ENCODE measurements at regions not wholly inside any gene's neighbourhood (a gene's known extent, or its start where the extent isn't known, plus 50 kb on each side); places are given as distances from the start of the nearest gene placed in this dataset.
"Not testable (repeated sequence)": the region's sequence is repeated elsewhere in the genome, so short reads cannot be mapped to it uniquely, and the experiment has no call there.

DNA sequence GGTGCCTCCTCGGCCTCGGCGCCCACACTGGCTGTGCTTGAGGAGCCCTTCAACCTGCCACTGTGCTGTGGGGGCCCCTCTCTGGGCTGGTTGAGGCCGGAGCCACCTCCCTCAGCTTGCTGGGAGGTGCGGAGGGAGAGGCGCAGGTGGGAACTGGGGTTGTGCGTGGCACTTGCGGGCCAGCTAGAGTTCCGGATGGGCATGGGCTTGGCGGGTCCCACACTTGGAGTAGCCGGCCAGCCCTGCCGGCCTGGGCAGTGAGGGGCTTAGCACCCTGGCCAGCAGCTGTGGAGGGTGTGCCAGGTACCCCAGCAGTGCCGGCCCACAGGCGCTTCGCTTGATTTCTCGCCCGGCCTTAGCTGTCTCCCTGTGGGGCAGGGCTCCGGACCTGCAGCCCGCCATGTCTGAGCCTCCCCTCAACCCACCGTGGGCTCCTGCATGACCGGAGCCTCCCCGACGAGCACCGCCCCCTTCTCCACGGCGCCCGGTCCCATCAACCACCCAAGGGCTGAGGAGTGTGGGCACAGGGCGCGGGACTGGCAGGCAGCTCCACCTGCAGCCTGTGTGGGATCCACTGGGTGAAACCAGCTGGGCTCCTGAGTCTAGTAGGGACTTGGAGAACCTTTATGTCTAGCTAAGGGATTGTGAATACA lies 723.8 kb downstream of the DIAPH3 start:
- H3K27me3 ChIP-seq (ENCODE audit: insufficient read depth, low read depth), result no peaks in the 10 kb centered on the region
- ChIA-PET POLR2A (ENCODE audit: unreplicated experiment) (interaction anchor here (0.6 kb wide), 1 partner anchor 126 kb away, joined by 6 read pairs; no protein-coding TSS in a partner anchor), CTCF (no interaction called here)
- no peak overlapping the region for H3K27ac ChIP-seq
- no peaks in the 10 kb centered on the region for H4K20me1 ChIP-seq (ENCODE audit: insufficient read depth)
- no peaks in the 10 kb centered on the region for H3F3A ChIP-seq (ENCODE audit: insufficient read depth, low read depth)
- BruUV-seq (replicated peaks), result no TSS peak
- H2AFZ ChIP-seq, result no peak overlapping the region
- DNase-seq, result no peak
- H3K36me3 ChIP-seq (ENCODE audit: low read depth), result no peaks in the 10 kb centered on the region
- TF ChIP-seq, protein P1, sequence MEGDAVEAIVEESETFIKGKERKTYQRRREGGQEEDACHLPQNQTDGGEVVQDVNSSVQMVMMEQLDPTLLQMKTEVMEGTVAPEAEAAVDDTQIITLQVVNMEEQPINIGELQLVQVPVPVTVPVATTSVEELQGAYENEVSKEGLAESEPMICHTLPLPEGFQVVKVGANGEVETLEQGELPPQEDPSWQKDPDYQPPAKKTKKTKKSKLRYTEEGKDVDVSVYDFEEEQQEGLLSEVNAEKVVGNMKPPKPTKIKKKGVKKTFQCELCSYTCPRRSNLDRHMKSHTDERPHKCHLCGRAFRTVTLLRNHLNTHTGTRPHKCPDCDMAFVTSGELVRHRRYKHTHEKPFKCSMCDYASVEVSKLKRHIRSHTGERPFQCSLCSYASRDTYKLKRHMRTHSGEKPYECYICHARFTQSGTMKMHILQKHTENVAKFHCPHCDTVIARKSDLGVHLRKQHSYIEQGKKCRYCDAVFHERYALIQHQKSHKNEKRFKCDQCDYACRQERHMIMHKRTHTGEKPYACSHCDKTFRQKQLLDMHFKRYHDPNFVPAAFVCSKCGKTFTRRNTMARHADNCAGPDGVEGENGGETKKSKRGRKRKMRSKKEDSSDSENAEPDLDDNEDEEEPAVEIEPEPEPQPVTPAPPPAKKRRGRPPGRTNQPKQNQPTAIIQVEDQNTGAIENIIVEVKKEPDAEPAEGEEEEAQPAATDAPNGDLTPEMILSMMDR (conservative IDR thresholded peaks at IDR 0.05), result no peak
- no peak for TF ChIP-seq EZH2 (IDR thresholded peaks at IDR 0.05; ENCODE audit: low read depth)
- intact Hi-C loops (cut with micrococcal nuclease; ENCODE audit: unreplicated experiment), result no loop called here
- no peak overlapping the region for H3K4me3 ChIP-seq
- H3K4me1 ChIP-seq (replicated peaks; ENCODE audit: insufficient read depth), result no peaks in the 10 kb centered on the region
- H3K79me2 ChIP-seq (ENCODE audit: low read depth), result no peaks in the 10 kb centered on the region
- no peak overlapping the region for H3K4me2 ChIP-seq
- H3K9me3 ChIP-seq (ENCODE audit: insufficient read depth, low read depth), result no peaks in the 10 kb centered on the region
- no peaks in the 10 kb centered on the region for H3K9me2 ChIP-seq (ENCODE audit: insufficient read depth)

DNA sequence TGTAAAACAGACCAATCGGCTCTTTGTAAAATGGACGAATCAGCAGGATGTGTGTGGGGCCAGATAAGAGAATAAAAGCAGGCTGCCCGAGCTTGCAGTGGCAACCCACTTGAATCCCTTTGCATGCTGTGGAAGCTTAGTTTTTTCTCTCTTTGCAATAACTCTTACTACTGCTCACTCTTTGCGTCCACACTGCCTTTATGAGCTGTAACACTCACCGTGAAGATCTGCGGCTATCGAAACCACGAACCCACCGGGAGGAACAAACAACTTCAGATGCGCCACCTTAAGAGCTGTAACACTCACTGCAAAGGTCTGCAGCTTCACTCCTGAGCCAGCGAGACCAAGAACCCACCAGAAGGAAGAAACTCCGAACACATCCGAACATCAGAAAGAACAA lies 722.7 kb downstream of the DIAPH3 start:
- H3K9me3 ChIP-seq (ENCODE audit: insufficient read depth, low read depth); intact Hi-C loops (cut with micrococcal nuclease; ENCODE audit: unreplicated experiment); DNase-seq; H4K20me1 ChIP-seq (ENCODE audit: insufficient read depth); H3K9me2 ChIP-seq (ENCODE audit: insufficient read depth); H3K4me3 ChIP-seq; H3K4me2 ChIP-seq; H3K27me3 ChIP-seq (ENCODE audit: insufficient read depth, low read depth); H2AFZ ChIP-seq; CTCF ChIA-PET; H3K79me2 ChIP-seq (ENCODE audit: low read depth); BruUV-seq (replicated peaks); H3K27ac ChIP-seq; H3K4me1 ChIP-seq (replicated peaks; ENCODE audit: insufficient read depth); H3K36me3 ChIP-seq (ENCODE audit: low read depth); H3F3A ChIP-seq (ENCODE audit: insufficient read depth, low read depth): not testable (repeated sequence)
- POLR2A ChIA-PET (ENCODE audit: unreplicated experiment), result interaction anchor here (0.6 kb wide), 1 partner anchor 131 kb away, joined by 4 read pairs; no protein-coding TSS in a partner anchor

DNA sequence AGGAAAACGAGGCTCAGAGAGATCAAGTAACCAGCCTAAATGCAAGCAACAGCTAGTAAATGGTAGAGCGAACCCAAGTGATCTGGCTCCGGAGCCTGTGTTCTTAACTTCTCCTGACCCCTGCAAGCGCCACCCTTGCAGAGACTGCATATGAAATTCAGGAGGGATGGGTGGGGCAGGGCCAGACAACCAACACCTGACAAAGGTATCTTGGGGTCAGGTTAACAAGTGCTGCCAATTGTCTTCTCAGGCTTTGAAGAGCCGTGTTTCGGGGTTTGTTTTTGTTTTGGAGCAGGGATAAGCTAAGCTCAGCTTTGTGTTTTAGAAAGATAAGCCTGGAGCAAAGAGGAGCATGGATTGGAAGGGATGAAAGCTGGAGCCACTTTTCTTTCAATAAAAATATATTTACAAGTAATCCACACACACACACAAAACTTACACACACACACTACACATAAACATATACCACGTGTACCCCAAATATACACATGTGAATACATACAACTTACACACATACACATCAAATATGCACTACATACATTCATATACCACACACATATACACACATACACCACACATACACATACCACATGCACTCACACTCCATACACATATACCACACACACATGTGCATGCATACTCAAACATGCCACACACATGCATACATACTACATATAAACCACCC lies 722.0 kb downstream of the DIAPH3 start:
- H3K9me3 ChIP-seq (ENCODE audit: insufficient read depth, low read depth), result no peaks in the 10 kb centered on the region
- no peak overlapping the region for H3K4me2 ChIP-seq
- H3K27me3 ChIP-seq (ENCODE audit: insufficient read depth, low read depth), result no peaks in the 10 kb centered on the region
- no peak for DNase-seq
- POLR2A ChIA-PET (ENCODE audit: unreplicated experiment), result no interaction called here
- intact Hi-C loops (cut with micrococcal nuclease; ENCODE audit: unreplicated experiment), result no loop called here
- H3K36me3 ChIP-seq (ENCODE audit: low read depth), result no peaks in the 10 kb centered on the region
- TF ChIP-seq, protein P1 (conservative IDR thresholded peaks at IDR 0.05), result no peak
- no peak for TF ChIP-seq EZH2 (IDR thresholded peaks at IDR 0.05; ENCODE audit: low read depth)
- CTCF ChIA-PET, result no interaction called here
- no peaks in the 10 kb centered on the region for H3K4me1 ChIP-seq (replicated peaks; ENCODE audit: insufficient read depth)
- no peaks in the 10 kb centered on the region for H3K9me2 ChIP-seq (ENCODE audit: insufficient read depth)
- H4K20me1 ChIP-seq (ENCODE audit: insufficient read depth), result no peaks in the 10 kb centered on the region
- H3K79me2 ChIP-seq (ENCODE audit: low read depth), result no peaks in the 10 kb centered on the region
- H3F3A ChIP-seq (ENCODE audit: insufficient read depth, low read depth), result no peaks in the 10 kb centered on the region
- H3K4me3 ChIP-seq, result no peak overlapping the region
- no peak overlapping the region for H2AFZ ChIP-seq
- no TSS peak for BruUV-seq (replicated peaks)
- no peak overlapping the region for H3K27ac ChIP-seq
